CD4-positive, CD25-positive, alpha-beta regulatory T cell (primary cell): ENCODE measurements at regions not wholly inside any gene's neighbourhood (a gene's known extent, or its start where the extent isn't known, plus 50 kb on each side); places are given as distances from the start of the nearest gene placed in this dataset.

Experiments
- ATAC-seq, 2 donors: fragments of 150-1000 bp; cut with Tn5 transposase; one replicate each; pipeline ENCODE4 v1.10.0; 2021; ENCODE audit warnings: low read depth in 2 of 2, moderate number of reproducible peaks in 2 of 2, moderate library complexity in 1 of 2
- DNase-seq, 3 donors: peaks; one replicate each; pipeline versions ENCODE4 v3.0.0 to v3.0.0-alpha.2; 2012 to 2022; ENCODE audit warnings: mixed read lengths in 1 of 3
- H3K27ac ChIP-seq: one replicate; pipeline ENCODE4 v1.7.0; 2013; ENCODE audit warnings: mild to moderate bottlenecking, low read length; ENCODE audit not compliant: insufficient read depth, poor library complexity, severe bottlenecking
- H3K27me3 ChIP-seq: one replicate; pipeline ENCODE4 v1.7.0; 2013; ENCODE audit warnings: low read length; ENCODE audit not compliant: control insufficient read depth, insufficient read depth
- H3K36me3 ChIP-seq: one replicate; pipeline ENCODE4 v1.7.0; 2013; ENCODE audit warnings: mild to moderate bottlenecking, low read length, moderate library complexity; ENCODE audit not compliant: control insufficient read depth, insufficient read depth
- H3K4me1 ChIP-seq: 2 replicates; pipeline ENCODE4 v1.7.0; 2013; ENCODE audit warnings: mild to moderate bottlenecking, low read length; ENCODE audit not compliant: insufficient read depth, control insufficient read depth, poor library complexity, severe bottlenecking
- H3K4me3 ChIP-seq: one replicate; pipeline ENCODE4 v1.7.0; 2013; ENCODE audit warnings: low read depth, mild to moderate bottlenecking, low read length, moderate library complexity
- H3K9me3 ChIP-seq, 2 experiments: 1 replicate in 1 of 2; 2 replicates in 1 of 2; pipeline ENCODE4 v1.7.0; 2013; ENCODE audit warnings: low read length in 2 of 2, mild to moderate bottlenecking in 1 of 2, moderate library complexity in 1 of 2; ENCODE audit not compliant: control insufficient read depth in 2 of 2
- H3K27ac Mint-ChIP-seq, 3 donors: one replicate each; pipeline ENCODE4 v1.8.0; 2020 to 2022; ENCODE audit warnings: mild to moderate bottlenecking in 3 of 3, mixed read lengths in 3 of 3, moderate library complexity in 2 of 3
- H3K27me3 Mint-ChIP-seq: one replicate; pipeline ENCODE4 v1.8.0; 2022; ENCODE audit warnings: mild to moderate bottlenecking, mixed read lengths
- H3K36me3 Mint-ChIP-seq: one replicate; pipeline ENCODE4 v1.8.0; 2020; ENCODE audit warnings: mixed read lengths
- H3K4me1 Mint-ChIP-seq, 4 donors: one replicate each; pipeline ENCODE4 v1.8.0; 2020 to 2022; ENCODE audit warnings: mixed read lengths in 4 of 4, mild to moderate bottlenecking in 1 of 4
- H3K4me3 Mint-ChIP-seq, 4 donors: one replicate each; pipeline ENCODE4 v1.8.0; 2020 to 2022; ENCODE audit warnings: mild to moderate bottlenecking in 4 of 4, mixed read lengths in 4 of 4, moderate library complexity in 3 of 4
- H3K9me3 Mint-ChIP-seq, 7 donors: one replicate each; pipeline ENCODE4 v1.8.0; 2020 to 2022; ENCODE audit warnings: mixed read lengths in 7 of 7, mild to moderate bottlenecking in 3 of 7, moderate library complexity in 2 of 7

- ATAC-seq, result no peak
These were observed 110.7 kb upstream of the PLXNA4 start for GRCh38 chr7:132687016-132687415.

GRCh38 chr7:132685277-132685676 lies 109.0 kb upstream of the PLXNA4 start:
- H3K4me3 ChIP-seq, result no peak overlapping the region
- Mint-ChIP-seq H3K9me3 (peaks cover 0 to 3% (median 0%) of the 10 kb centered on the region in 7 donors), H3K27ac (no peak overlapping the region)

More at GRCh38 chr7:132687016-132687415, 110.7 kb upstream of the PLXNA4 start:
- Histone ChIP-seq H3K9me3 (no peaks in the 10 kb centered on the region), H3K27ac (no peak overlapping the region), H3K4me3 (no peak overlapping the region), H3K36me3 (no peaks in the 10 kb centered on the region), H3K4me1 (no peaks in the 10 kb centered on the region), H3K27me3 (no peaks in the 10 kb centered on the region)
- no peak for DNase-seq
- Mint-ChIP-seq H3K4me3 (no peak overlapping the region), H3K27ac (no peak overlapping the region), H3K27me3 (peaks cover 7% of the 10 kb centered on the region), H3K9me3 (peaks cover 0 to 3% (median 0%) of the 10 kb centered on the region in 7 donors), H3K36me3 (no peaks in the 10 kb centered on the region), H3K4me1 (no peaks in the 10 kb centered on the region)

DNA sequence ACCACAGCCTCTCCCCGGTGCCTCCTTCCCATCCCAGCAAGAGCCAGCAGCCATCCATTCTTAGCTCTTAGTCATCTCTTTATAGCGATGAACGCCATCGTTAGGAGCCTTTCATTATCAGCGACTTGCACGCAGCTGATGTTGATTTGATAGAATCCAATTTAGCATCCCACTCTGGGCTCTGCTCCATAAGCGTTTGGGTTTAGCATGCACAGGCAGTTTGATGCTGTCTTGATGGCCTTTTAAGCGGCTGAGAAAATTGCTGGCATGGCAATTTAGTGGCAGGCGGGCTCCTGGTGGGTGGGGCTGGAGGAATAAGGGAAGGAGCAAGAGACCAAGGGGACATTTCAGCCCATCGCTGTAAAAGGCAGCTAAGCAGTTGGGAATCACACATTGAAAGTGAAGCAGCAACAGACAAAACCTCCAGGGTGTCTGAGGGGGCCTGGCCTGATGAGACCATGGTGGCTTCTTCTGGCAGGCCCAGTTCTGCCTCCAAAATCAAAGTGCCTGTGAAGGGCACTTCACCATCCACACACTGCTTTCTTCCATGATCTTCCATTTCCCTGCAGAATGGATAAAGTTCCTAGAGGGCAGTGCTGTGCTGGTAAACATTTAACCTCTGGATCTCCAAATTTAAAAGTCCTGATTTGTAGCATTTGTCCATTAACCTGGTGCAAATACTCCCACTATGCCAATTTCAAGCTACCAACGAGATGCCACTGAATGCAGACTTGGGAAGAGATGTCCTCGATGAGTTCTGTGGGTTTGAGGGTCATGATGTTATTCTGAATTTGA lies 107.8 kb upstream of the PLXNA4 start:
- DNase-seq (no peak), ATAC-seq (no peak)
- Mint-ChIP-seq H3K4me1 (no peaks in the 10 kb centered on the region), H3K27ac (no peak overlapping the region), H3K36me3 (no peaks in the 10 kb centered on the region), H3K4me3 (no peak overlapping the region), H3K27me3 (peaks cover 10% of the 10 kb centered on the region), H3K9me3 (peaks cover 0 to 3% (median 0%) of the 10 kb centered on the region in 7 donors)
- no peaks in the 10 kb centered on the region for H3K4me1 ChIP-seq
- H3K9me3 ChIP-seq, result no peaks in the 10 kb centered on the region
- H3K27ac ChIP-seq, result no peak overlapping the region
- H3K36me3 ChIP-seq, result no peaks in the 10 kb centered on the region
- H3K27me3 ChIP-seq, result no peaks in the 10 kb centered on the region
- H3K4me3 ChIP-seq, result no peak overlapping the region

More at GRCh38 chr7:132685277-132685676, 109.0 kb upstream of the PLXNA4 start:
- H3K36me3 ChIP-seq, result no peaks in the 10 kb centered on the region
- H3K27me3 Mint-ChIP-seq, result peaks cover 7% of the 10 kb centered on the region
- ATAC-seq, result no peak
- H3K9me3 ChIP-seq, result no peaks in the 10 kb centered on the region
- no peaks in the 10 kb centered on the region for H3K4me1 Mint-ChIP-seq
- no peaks in the 10 kb centered on the region for H3K36me3 Mint-ChIP-seq
- H3K27me3 ChIP-seq, result no peaks in the 10 kb centered on the region
- no peaks in the 10 kb centered on the region for H3K4me1 ChIP-seq
- DNase-seq, result no peak
- no peak overlapping the region for H3K27ac ChIP-seq
- no peak overlapping the region for H3K4me3 Mint-ChIP-seq

- H3K9me3 ChIP-seq, result no peaks in the 10 kb centered on the region
- H3K4me1 ChIP-seq, result no peaks in the 10 kb centered on the region
- no peaks in the 10 kb centered on the region for H3K36me3 ChIP-seq
- Mint-ChIP-seq H3K27ac (no peak overlapping the region), H3K9me3 (peaks cover 0 to 3% (median 0%) of the 10 kb centered on the region in 7 donors), H3K4me3 (no peak overlapping the region), H3K4me1 (no peaks in the 10 kb centered on the region), H3K27me3 (peaks cover 12% of the 10 kb centered on the region), H3K36me3 (no peaks in the 10 kb centered on the region)
- no peaks in the 10 kb centered on the region for H3K27me3 ChIP-seq
- no peak for ATAC-seq
- no peak overlapping the region for H3K4me3 ChIP-seq
- no peak for DNase-seq
- no peak overlapping the region for H3K27ac ChIP-seq
These were observed 105.7 kb upstream of the PLXNA4 start for GRCh38 chr7:132681951-132682350.

DNA sequence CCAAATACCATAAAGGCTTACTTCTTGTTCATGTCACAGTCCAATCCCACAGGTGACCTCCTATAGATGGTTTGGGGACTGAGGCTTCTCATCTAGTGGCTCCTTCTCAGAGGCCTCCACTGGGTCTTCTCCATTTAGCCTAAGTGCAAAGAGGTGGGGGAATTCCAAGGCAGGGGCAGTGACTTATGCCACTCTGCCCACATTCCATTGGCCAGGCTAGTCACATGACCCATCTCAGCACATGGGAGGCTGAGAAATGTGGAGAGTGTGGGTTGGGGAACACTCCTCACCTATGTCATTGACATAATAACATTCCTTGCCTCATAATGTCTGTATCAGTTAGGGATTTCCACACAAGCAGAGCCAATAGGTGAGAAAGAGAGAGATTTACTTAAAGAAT lies 104.3 kb upstream of the PLXNA4 start:
- H3K4me3 ChIP-seq, result no peak overlapping the region
- no peaks in the 10 kb centered on the region for H3K9me3 ChIP-seq
- DNase-seq (no peak), ATAC-seq (no peak)
- H3K27ac ChIP-seq, result no peak overlapping the region
- no peaks in the 10 kb centered on the region for H3K36me3 ChIP-seq
- no peaks in the 10 kb centered on the region for H3K4me1 ChIP-seq
- Mint-ChIP-seq H3K4me3 (no peak overlapping the region), H3K27ac (no peak overlapping the region), H3K36me3 (no peaks in the 10 kb centered on the region), H3K4me1 (no peaks in the 10 kb centered on the region), H3K9me3 (peaks cover 0 to 2% (median 0%) of the 10 kb centered on the region in 7 donors), H3K27me3 (peaks cover 12% of the 10 kb centered on the region)
- no peaks in the 10 kb centered on the region for H3K27me3 ChIP-seq

DNA sequence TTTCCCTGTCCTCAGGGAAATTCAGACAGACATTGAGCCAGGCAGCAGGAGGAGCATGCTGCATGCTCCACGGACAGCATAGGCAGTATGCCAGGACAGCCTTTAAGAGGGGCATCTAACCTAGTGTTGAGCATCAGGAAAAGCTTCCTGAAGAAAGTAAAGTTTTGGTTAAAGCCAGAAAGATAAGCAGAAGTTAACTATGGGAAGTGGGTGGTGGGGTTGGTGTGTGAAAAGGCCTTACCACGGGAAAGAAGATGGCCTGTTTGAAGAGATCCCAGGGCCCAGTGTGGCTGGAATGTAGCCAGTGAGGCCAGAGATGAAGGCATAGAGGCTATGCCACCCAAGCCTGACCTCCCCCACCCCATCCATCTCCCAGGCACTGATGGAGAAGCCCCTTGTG lies 102.4 kb upstream of the PLXNA4 start:
- H3K4me1 Mint-ChIP-seq, result no peaks in the 10 kb centered on the region
- DNase-seq, result no peak
- no peaks in the 10 kb centered on the region for H3K36me3 ChIP-seq
- no peaks in the 10 kb centered on the region for H3K27me3 ChIP-seq
- no peak overlapping the region for H3K4me3 Mint-ChIP-seq
- H3K4me3 ChIP-seq, result no peak overlapping the region
- no peak overlapping the region for H3K27ac ChIP-seq
- no peak for ATAC-seq
- H3K4me1 ChIP-seq, result no peaks in the 10 kb centered on the region
- H3K9me3 ChIP-seq, result no peaks in the 10 kb centered on the region
- no peaks in the 10 kb centered on the region for H3K36me3 Mint-ChIP-seq
- H3K9me3 Mint-ChIP-seq, result no peaks in the 10 kb centered on the region
- H3K27me3 Mint-ChIP-seq, result peaks cover 7% of the 10 kb centered on the region
- no peak overlapping the region for H3K27ac Mint-ChIP-seq

DNA sequence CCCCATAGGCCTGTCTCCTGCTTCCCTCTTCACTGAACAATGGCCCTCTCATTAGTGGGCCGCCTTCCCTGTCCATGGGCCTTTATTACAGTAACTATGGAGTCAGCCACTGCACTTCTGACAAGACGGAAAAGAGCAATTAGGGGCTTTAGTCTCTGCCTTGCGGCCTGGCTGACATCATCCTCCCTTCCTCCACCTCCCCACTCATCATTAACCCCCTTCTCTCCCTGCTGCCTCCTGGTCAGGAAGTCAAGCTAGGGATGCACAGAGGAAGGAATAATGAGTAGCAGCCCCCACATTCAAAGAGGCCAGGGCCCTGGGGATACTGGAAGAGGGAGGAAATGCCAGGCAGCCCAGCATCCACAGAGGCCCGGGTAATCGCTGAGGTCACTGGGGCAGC lies 101.6 kb upstream of the PLXNA4 start:
- Histone ChIP-seq H3K36me3 (no peaks in the 10 kb centered on the region), H3K27me3 (no peaks in the 10 kb centered on the region), H3K9me3 (no peaks in the 10 kb centered on the region), H3K27ac (no peak overlapping the region), H3K4me3 (no peak overlapping the region), H3K4me1 (no peaks in the 10 kb centered on the region)
- Mint-ChIP-seq H3K27ac (no peak overlapping the region), H3K4me3 (no peak overlapping the region), H3K9me3 (no peaks in the 10 kb centered on the region), H3K4me1 (peaks cover 0 to 2% (median 0%) of the 10 kb centered on the region in 4 donors), H3K27me3 (peaks cover 6% of the 10 kb centered on the region), H3K36me3 (no peaks in the 10 kb centered on the region)
- ATAC-seq, result no peak
- no peak for DNase-seq
